GM21367 (cell line): ENCODE measurements at regions not wholly inside any gene's neighbourhood (a gene's known extent, or its start where the extent isn't known, plus 50 kb on each side); places are given as distances from the start of the nearest gene placed in this dataset.
"Not testable (repeated sequence)": the region's sequence is repeated elsewhere in the genome, so short reads cannot be mapped to it uniquely, and the experiment has no call there.

ENCODE experiments used
- ATAC-seq: cut with Tn5 transposase; IDR thresholded peaks from one replicate; pipeline ENCODE4 v1.9.1; 2021; ENCODE audit not compliant: unreplicated experiment

DNA sequence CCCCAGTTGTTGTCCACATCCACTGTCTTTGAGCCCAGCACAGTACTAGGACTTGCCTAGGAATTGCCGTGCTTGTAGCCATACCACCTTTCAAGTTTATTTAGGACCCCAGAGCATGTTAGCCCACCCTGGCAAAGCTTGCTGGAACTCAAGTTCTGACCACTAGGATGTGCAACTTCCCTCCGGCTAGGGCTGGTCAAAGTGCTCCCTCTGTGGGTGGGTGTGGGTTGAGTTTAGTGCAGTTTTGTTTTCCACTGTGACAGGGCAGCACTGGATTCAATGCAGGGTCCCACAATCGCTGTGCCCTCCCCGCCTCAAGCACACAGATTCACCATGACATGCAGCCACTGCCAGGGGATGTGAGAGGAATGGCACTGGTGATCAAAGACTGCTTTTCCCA lies 96.0 kb downstream of the RASGEF1B start:
- ATAC-seq, result no peak

DNA sequence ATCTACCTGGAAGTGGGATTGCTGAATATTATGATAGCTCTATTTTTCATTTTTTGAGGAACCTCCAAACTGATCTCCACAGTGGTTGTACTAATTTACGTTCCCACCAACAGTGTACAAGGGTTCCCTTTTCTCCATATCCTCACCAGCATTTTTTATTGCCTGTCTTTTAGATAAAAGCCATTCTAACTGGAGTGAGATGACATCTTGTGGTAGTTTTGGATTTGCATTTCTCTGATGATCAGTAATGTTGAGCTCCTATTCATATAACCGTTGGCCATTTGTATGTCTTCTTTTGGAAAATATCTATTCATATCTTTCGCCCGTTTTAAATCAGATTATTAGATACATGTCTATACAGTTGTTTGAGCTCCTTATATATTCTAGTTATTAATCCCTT lies 101.8 kb downstream of the RASGEF1B start:
- ATAC-seq, result no peak

DNA sequence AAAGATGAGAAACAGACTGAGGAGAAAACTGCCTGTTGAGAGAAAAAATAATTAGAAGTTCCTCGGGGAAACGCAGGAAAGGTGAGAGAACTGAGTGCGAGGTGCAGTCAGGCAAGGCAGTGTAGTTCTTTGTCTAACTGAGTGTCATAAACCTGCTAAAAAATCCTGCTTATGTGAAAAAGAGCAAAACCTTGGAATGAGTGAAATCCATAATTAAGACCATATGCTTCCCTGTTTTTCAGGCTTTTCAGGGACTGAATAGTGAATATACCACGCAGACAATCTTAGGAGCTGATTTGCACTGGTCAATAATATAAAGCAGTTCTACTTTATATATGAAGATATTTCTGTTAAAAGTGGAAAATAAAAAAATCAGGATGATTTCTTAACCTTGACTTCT lies 104.9 kb downstream of the RASGEF1B start:
- no peak for ATAC-seq

DNA sequence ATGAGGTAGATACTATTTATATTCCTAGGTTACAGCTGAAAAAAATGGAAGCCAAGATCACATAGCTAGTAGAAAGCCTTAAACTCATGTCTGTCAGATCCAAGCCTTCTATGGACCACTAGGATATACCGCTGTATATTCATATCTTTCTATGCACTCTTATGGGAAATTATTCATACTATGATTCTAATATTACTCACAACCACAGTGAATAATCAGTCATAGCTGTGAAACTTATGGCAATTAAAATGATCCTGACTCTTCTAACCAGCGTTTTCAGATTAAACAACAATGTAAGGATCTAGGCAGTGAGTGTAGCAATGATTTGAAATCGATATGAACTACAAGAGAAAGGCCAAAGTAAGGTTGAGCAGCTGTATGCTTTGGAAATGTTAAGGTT lies 111.0 kb downstream of the RASGEF1B start:
- ATAC-seq, result no peak

DNA sequence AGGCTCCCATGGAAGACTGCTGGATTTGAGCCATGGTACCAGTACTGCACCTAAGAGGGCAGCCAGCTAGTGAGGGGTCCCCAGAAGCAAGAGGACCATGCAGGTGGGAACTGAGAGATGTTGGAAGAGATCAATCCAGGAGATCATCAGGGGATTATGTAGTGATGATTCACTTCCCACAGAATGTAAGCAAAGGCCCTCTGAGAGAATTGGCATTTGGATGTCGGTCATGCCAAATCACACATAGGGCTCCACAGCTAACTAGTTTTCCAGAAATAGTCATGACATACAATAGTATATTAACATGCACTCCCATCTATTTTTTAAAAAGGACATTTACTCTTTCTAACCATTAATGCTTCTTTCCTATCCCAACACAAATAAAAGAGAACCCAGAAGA lies 112.5 kb downstream of the RASGEF1B start:
- ATAC-seq, result no peak

DNA sequence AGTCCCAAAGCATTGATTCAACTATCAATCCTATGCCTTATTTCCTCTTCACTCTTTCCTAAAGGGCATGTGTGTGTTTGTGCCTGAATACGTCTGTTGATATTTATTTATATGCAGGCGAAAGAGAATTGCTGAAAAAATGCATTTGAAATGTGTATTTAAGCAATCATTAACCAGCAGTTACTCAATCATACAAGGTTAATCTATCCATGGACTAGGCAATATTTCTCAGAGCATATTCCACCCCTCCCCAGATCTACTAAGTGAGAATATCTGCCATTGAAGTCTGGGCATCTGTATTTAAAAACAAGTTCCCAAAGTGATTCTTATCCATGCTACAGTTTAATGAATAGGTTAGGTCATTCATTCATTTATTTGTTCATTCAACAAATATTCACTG lies 113.6 kb downstream of the RASGEF1B start:
- ATAC-seq, result no peak

DNA sequence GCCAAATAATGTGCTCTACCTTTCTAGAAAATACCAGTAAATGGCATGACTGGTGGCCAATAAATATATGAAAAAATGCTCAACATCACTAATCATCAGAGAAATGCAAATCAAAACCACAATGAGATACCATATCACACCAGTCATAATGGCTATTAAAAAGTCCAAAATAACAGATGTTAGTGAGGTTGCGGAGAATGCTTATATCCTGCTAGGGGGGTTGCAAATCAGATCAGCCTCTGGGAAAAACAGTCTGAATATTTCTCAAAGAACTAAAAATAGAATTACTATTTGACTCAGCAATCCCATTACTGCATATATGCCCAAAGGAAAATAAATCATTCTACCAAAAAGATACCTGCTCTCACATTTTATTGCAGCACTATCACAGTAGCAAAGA lies 115.1 kb downstream of the RASGEF1B start:
- ATAC-seq, result no peak

DNA sequence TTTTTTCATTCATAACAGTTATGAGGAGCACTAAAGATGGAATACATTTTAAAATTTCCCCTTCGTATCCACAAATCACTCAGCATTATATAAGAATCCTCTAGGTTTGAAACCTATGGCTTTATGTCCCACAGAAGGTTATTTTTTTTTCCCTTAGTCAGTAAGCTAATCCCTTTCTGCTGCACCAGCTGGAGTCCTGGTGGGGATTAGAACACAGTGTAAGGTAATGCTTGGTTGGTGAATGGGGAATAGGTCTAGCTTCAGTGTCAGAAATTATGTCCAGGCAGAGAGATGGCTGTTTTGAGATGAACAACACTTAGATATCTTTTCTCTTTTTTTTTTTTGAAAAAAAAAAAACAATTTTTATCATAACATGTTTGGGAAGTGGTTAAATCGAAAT lies 116.6 kb downstream of the RASGEF1B start:
- ATAC-seq, result no peak

DNA sequence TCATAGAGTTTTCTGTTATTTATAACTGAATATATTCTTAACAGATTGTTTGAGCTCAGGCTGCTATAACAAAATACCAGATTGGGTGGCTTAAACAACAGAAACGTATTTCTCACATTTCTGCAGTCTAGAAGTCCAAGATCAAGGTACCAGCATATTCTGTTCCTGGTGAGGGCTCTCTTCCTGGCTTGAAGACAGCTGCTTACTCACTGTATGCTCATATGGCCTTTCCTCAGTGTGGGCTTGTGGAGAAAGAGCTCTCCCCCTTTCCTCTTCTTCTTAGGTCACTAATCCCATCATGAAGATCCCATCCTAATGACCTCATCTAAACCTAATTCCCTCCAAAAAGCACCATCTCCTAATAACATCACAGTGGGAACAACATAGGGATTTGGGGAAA lies 117.8 kb downstream of the RASGEF1B start:
- ATAC-seq, result no peak

DNA sequence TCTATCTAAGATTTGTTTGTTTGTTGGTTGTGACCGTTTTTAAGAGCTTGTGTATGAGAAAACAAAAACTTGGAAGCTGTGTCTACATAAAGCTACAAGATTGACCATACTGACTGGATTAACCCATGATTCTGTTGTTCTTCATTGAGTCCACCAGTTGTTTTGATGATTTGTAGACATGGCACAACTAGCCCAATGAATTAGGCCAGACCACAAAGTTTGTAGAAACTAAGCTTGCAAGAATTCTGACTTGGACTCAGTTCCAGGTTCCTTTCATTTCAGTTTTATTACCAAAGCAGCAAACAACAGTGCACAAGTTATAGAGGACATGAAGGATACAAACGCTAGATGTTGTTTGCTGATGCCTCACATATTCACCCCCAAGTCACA lies 119.3 kb downstream of the RASGEF1B start:
- no peak for ATAC-seq

DNA sequence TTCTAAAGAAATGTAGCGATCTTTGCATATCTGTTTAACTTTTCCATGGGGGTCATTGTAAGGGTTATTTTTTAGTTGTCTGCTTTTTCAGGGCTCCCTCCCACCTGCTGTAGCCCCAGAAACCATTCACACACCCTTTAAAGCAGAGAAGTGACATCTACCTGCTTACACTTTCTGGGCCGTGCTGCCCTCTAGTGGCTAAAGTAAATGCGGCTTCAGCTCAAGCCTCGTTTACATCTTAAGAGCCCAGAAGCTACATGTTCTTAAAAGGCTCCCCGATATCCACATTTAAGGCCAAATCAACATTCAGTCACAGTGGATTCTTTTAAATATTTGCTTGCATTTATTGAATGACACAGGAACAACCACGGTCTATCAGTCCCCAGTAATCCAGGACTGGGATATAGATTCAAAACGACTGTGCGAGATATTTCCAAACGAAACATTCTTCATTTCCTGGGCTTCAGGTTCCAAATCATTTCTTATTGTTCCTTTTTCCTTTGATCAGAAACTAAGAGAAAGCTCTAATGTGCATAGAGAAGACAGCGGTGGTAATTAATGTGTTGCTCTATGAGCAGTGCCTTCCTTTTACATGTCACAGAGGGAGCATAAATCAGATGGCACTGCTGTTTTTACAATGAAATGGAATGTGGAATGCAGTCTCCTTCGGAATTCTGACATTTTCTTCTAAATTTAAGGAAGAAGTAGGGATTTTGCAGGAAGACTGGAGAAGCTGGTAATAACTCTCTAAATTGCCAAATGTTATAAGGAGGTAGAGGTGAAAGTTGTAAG lies 119.9 kb downstream of the RASGEF1B start:
- peak; percentile 91 for ATAC-seq

DNA sequence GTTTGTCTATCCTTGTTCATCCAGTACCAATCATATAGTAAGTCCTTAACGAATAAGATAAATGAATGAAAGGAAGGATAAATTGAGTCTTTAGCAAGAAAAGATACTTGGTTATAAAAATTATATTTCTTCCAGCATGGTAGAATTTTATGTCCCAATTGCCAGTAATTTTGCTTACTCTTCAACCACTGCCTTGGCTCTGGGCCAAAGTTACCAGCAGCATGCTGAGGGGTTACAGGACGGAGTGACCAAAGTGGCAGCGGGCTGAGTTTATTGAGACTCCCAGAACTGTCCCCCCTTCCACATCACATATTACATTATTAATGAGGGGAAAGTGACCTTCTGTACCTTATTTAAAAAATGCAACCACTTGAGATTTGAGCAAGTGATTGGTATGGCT lies 121.7 kb downstream of the RASGEF1B start:
- ATAC-seq, result no peak

DNA sequence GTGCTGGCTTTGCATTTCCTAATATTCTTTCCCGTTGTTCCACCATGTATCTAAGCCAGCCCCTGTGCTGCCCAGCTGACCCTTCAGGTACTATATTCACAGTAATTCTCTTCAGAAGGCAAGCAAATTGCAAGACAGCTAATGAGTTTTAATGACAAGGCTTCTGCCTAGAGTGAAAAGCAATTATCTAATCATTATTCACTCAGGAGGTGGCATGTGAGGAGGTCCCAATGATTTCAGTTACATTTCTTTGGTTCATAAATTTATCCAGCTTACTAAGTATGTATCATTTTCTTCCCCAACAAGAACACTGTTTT lies 123.0 kb downstream of the RASGEF1B start:
- ATAC-seq, result no peak

DNA sequence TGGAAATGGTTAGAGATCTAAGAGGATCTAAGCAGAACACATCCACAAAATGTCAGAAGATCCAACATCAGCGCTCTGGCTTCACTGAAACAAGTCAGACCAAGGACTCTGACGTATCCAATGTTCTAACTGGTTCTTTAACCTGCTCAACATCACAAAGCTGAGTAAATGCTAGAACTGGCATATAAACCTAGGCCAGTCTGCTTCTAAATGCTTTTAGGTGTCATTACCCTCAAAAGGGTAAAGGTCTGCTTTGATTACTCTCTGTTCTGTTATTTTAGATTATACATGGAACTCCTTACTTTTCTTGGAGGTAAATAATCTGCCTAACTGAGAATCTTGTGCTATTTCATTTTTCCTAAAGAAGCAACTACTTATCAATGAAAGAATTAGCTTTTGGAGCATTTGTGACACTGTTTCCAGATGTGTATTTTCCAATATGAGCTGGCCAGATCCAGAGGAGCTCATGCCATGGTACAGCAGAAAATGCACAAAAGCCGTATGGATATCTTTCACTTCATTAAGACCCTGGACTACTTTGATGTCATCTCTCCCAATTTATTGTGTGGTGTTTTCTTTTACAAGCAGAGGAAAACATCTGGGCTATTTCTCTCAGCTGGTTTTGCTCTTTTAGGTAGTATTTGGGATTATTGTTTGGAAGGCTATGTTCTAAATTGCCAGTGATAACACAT lies 123.5 kb downstream of the RASGEF1B start:
- no peak for ATAC-seq

DNA sequence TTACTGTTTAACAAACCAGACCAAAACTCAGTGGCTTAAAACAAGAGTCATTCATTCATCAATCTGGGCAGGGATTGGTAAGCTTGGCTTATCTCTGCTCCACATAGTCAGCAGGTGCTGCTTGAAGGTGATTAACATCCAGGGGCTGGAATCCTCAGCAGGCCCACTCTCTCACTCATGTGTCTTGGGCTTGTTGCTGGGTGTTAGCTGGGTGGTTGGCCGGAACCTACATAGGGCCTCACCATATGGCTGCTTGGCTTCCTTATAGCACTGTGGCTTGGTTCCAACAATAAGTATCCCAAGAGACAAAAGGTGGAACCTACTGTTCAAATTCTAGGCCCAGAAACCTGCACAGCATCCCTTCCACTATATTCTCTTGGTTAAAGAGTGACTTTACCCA lies 125.0 kb downstream of the RASGEF1B start:
- ATAC-seq, result no peak

DNA sequence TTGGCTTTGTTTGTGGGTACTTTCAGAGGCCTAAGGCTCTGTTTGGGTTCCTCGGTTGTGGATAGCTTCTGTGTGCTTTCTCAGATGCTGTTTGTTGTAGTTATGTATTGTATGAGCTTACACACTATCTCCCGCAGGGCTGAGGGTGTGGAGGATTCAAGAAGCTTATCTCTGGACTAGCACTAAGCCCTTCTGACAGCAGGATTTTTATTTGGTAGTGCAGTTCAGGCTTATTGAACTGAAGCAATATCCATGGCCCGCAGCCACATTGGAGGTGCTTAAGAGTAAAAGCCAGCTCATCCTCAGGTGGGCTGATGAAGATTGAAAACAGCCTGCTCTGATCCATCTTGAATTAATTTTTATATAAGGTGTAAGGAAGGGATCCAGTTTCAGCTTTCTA lies 128.2 kb downstream of the RASGEF1B start:
- ATAC-seq, result no peak

DNA sequence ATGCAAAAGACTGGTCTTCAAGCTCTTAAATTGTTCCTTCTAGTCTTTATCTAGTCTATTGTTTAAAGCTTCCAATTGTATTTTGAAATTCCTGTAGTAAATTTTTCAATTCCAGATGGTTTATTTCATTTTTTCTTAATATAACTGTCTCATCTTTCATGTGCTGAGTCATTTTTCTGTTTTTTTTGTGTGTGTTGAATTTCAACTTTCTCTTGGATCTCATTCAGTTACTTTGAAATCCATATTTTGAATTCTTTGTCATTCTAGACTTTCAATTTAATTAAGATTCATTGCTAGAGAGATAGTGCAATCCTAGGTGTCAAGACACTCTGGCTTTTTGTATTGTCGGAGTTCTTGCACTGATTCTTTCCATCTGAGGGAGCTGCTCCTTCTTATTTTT lies 128.0 kb upstream of the PRKG2 start:
- ATAC-seq, result no peak

DNA sequence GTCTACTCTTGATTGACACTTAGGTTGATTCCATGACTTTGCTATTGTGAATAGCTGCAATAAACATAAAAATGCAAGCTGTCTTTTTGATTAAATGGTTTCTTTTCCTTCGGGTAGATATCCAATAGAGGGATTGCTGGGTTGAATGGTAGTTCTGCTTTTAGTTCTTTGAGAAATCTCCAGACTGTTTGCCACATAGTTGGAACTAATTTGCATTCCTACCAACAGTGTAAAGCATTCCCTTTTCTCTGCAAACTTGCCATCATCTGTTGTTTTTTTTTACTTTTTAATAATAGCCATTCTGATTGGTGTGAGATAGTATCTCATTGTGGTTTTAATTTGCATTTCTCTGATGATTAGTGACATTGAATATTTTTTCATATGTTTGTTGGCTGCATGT lies 122.2 kb upstream of the PRKG2 start:
- no peak for ATAC-seq

DNA sequence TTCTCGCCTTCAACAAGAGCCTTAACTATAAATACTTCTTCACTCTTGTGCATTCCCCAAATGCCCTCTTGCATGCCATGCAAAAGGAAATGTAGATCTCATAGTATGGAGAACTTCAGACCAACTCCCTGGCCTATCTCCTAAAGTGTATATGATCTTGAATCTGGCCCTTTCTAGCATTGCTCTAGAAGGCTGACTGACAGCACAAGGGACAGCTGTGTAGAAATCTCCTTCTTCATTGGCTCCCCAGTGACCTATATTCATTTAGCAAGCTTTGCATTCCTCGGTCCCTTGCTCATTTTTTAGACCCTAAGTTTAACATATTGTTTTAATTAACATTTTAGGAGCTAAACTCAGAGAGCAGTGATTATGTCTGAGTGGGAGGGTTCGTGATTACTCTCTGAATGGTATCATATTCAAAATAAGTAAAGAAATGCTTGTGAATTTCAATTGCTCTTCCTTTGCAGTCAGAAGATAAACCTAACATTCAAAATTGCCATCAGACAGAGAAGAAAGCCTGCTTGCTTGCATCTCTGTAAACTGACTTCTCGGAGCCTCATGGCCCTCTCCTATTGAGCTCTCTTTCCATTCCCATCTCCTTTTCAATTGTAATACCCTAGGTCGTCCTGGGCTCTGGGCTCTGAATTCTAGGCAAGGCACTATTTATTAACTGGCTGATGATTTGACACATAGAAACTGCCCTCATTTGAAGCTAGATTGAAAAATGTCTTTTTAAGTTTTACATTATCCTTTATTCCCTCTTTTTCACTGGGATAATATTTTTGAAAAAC lies 120.3 kb upstream of the PRKG2 start:
- no peak for ATAC-seq

DNA sequence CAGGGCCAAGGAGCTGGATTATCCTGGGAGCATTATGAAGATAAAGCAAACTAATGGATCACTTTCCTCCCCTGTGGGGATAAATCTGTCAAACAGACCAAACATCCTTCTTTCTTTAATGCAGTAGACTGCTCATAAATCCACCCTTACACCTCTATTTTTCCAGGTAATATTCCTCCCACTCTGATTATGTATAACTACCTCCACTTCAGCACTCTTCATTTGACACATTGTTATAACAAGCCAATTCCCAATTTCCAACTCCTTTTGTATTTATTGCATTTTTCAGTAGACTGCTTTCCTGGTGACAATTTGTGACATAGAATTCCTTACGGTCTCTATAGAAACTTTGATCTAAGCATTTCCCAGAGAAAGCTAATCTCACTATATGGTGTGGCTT lies 115.0 kb upstream of the PRKG2 start:
- no peak for ATAC-seq

DNA sequence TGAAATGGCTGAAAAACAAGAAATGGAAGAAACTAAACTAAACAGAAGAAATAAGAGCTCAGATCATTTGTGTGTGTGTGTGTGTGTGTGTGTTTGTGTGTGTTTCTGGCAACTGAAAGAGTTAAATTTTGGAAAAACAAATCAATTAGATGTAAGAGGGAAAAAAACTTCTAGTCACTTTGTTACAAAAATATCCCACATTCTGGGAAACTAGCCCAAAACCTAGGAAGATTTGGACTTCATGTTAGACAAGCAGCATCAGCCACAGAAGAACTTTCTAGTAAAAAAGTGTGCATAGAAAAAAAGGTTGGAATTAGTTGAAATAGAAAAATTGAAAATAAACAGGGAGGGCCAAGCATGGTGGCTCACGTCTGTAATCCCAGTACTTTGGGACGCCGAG lies 111.6 kb upstream of the PRKG2 start:
- ATAC-seq, result no peak

DNA sequence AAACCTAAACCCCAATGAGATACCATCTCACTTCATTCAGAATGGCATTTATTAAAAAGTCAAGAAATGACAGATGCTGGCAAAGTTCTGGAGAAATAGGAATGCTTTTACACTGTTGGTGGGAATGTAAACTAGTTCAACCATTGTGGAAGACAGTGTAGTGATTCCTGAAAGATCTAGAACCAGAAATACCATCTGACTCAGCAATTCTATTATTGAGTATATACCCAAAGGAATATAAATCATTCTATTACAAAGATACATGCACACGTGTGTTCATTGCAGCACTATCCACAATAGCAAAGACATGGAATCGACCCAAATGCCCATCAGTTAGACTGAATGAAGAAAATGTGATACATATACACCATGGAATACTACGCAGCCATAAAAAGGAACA lies 109.6 kb upstream of the PRKG2 start:
- ATAC-seq, result not testable (repeated sequence)
